Amygdala (tissue), 56 donors: ENCODE measurements at regions not wholly inside any gene's neighbourhood (a gene's known extent, or its start where the extent isn't known, plus 50 kb on each side); places are given as distances from the start of the nearest gene placed in this dataset.
A peak's percentile ranks its signal among the peaks of the same experiment; 100 is the strongest.

ENCODE experiments used
- DNase-seq, 56 donors: peaks; one replicate each; lab custom pipeline; 2025; lab: John Stamatoyannopoulos, UW

GRCh38 chr7:41256186-41256945, 446.5 kb downstream of the INHBA start:
- no peak for DNase-seq

- DNase-seq = peak in 3 of 56 donors; percentile 2 to 17 (median 6)
These were observed 447.2 kb downstream of the INHBA start for GRCh38 chr7:41255716-41256115.

- DNase-seq = no peak
These were observed 447.8 kb downstream of the INHBA start for GRCh38 chr7:41255113-41255512.

GRCh38 chr7:41252957-41253356, 449.9 kb downstream of the INHBA start:
- DNase-seq = no peak

- DNase-seq = no peak
These were observed 450.3 kb downstream of the INHBA start for GRCh38 chr7:41252551-41252950.

GRCh38 chr7:41247143-41247865, 455.6 kb downstream of the INHBA start:
- no peak for DNase-seq

- DNase-seq = no peak
These were observed 457.0 kb downstream of the INHBA start for GRCh38 chr7:41245916-41246315.

- DNase-seq = no peak
These were observed 458.6 kb downstream of the INHBA start for GRCh38 chr7:41244246-41244645.

- no peak for DNase-seq
These were observed 461.2 kb downstream of the INHBA start for GRCh38 chr7:41241641-41242040.

GRCh38 chr7:41239596-41239995, 463.3 kb downstream of the INHBA start:
- DNase-seq = no peak

- no peak for DNase-seq
These were observed 464.0 kb downstream of the INHBA start for GRCh38 chr7:41238851-41239331.

GRCh38 chr7:41237956-41238355, 464.9 kb downstream of the INHBA start:
- DNase-seq = no peak

GRCh38 chr7:41232086-41232485, 470.8 kb downstream of the INHBA start:
- no peak for DNase-seq

- no peak for DNase-seq
These were observed 478.7 kb downstream of the INHBA start for GRCh38 chr7:41224063-41224763.

GRCh38 chr7:41222746-41223145, 480.1 kb downstream of the INHBA start:
- no peak for DNase-seq

GRCh38 chr7:41220266-41220665, 482.6 kb downstream of the INHBA start:
- no peak for DNase-seq

- no peak for DNase-seq
These were observed 483.6 kb downstream of the INHBA start for GRCh38 chr7:41219276-41219675.

- DNase-seq = no peak
These were observed 485.6 kb downstream of the INHBA start for GRCh38 chr7:41217306-41217705.

GRCh38 chr7:41207141-41207540, 495.7 kb downstream of the INHBA start:
- DNase-seq = no peak

GRCh38 chr7:41206267-41206666, 496.6 kb downstream of the INHBA start:
- DNase-seq = no peak

- no peak for DNase-seq
These were observed 497.3 kb downstream of the INHBA start for GRCh38 chr7:41205600-41205999.
